Duodenal mucosa (tissue), 2 donors: ENCODE measurements at regions not wholly inside any gene's neighbourhood (a gene's known extent, or its start where the extent isn't known, plus 50 kb on each side); places are given as distances from the start of the nearest gene placed in this dataset.
A peak's percentile ranks its signal among the peaks of the same experiment; 100 is the strongest.

Source experiments
- H3K27ac ChIP-seq: one replicate; pipeline ENCODE4 v1.7.0; 2013; ENCODE audit warnings: low read depth, low read length
- H3K27me3 ChIP-seq, 2 donors: one replicate each; pipeline ENCODE4 v1.7.0; 2013; ENCODE audit warnings: low read length in 2 of 2, control low read depth in 1 of 2; ENCODE audit not compliant: insufficient read depth in 2 of 2, control insufficient read depth in 1 of 2
- H3K36me3 ChIP-seq, 2 donors: one replicate each; pipeline ENCODE4 v1.7.0; 2013; ENCODE audit warnings: low read length in 2 of 2, control low read depth in 1 of 2; ENCODE audit not compliant: insufficient read depth in 2 of 2, control insufficient read depth in 1 of 2
- H3K4me1 ChIP-seq, 2 donors: one replicate each; pipeline ENCODE4 v1.7.0; 2013; ENCODE audit warnings: low read length in 2 of 2, control low read depth in 1 of 2; ENCODE audit not compliant: insufficient read depth in 2 of 2, control insufficient read depth in 1 of 2
- H3K4me3 ChIP-seq, 2 donors: one replicate each; pipeline ENCODE4 v1.7.0; 2013; ENCODE audit warnings: low read length in 2 of 2, low read depth in 1 of 2
- H3K9ac ChIP-seq, 2 donors: one replicate each; pipeline ENCODE4 v1.7.0; 2013; ENCODE audit warnings: low read length in 2 of 2, low read depth in 1 of 2
- H3K9me3 ChIP-seq, 2 donors: one replicate each; pipeline ENCODE4 v1.7.0; 2013; ENCODE audit warnings: low read length in 2 of 2, control low read depth in 1 of 2; ENCODE audit not compliant: control insufficient read depth in 1 of 2

- H3K4me1 ChIP-seq: no peaks in the 10 kb centered on the region
- no peaks in the 10 kb centered on the region for H3K36me3 ChIP-seq
- H3K9me3 ChIP-seq: peaks cover 0 to 4% of the 10 kb centered on the region in 2 donors
- no peak overlapping the region for H3K9ac ChIP-seq
- H3K27ac ChIP-seq: no peak overlapping the region
- no peaks in the 10 kb centered on the region for H3K27me3 ChIP-seq
- H3K4me3 ChIP-seq: no peak overlapping the region
Observed at GRCh38 chr5:168056499-168057182, 234.8 kb upstream of the WWC1 start.

DNA sequence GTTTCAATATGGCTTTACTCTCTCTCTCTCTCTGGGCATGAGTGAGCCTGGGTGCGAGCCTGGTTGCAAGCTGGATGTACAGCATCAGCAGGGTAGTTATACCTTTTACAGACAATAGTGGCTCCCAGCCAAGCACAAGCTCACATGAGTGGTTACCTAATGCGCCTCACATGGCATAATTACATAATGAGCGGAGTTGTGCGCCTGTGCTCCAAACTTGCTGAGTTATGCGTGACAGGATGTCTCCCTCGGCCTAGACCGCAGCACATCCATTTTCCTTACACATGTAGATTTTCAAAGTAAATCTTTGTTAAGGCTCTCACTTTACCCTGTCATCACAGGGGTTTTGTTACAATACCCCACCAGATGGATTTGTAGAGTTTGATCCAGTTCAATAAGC lies 233.5 kb upstream of the WWC1 start:
- H3K9ac ChIP-seq: no peak overlapping the region
- H3K9me3 ChIP-seq: peaks cover 0 to 4% of the 10 kb centered on the region in 2 donors
- H3K4me1 ChIP-seq: no peaks in the 10 kb centered on the region
- H3K36me3 ChIP-seq: no peaks in the 10 kb centered on the region
- H3K27me3 ChIP-seq: no peaks in the 10 kb centered on the region
- no peak overlapping the region for H3K4me3 ChIP-seq
- no peak overlapping the region for H3K27ac ChIP-seq

- Histone ChIP-seq H3K27me3 (no peaks in the 10 kb centered on the region), H3K4me3 (no peak overlapping the region), H3K9me3 (peaks cover 0 to 4% of the 10 kb centered on the region in 2 donors), H3K27ac (no peak overlapping the region), H3K9ac (no peak overlapping the region), H3K4me1 (no peaks in the 10 kb centered on the region), H3K36me3 (no peaks in the 10 kb centered on the region)
Observed at GRCh38 chr5:168059131-168059530, 232.3 kb upstream of the WWC1 start.

- Histone ChIP-seq H3K4me1 (no peaks in the 10 kb centered on the region), H3K27me3 (peaks cover 3% of the 10 kb centered on the region in 2 donors)
Observed at GRCh38 chr5:168062239-168062638, 229.2 kb upstream of the WWC1 start.

DNA sequence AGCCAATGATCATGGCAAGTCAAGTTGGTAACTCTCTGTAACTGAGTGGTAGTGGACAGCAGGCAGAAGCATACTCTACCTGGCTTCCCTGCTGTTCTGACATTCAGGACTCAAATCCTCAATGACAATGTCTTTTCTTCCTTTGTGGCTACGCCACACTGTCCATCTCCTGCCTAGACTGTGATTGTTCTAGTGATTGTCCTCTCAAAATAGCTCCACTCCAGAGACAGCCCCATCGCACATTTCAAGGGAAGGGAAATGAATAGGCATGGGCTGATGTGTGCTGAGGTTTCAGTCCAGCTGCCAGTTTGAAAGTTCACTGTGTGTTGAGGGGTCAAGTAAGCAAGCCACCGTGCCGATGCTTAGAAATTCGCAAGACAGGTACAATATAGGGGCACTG lies 227.0 kb upstream of the WWC1 start:
- Histone ChIP-seq H3K36me3 (no peaks in the 10 kb centered on the region), H3K27ac (no peak overlapping the region), H3K4me3 (peak overlapping the region in 1 of 2 donors; percentile 6), H3K27me3 (peaks cover 3 to 7% of the 10 kb centered on the region in 2 donors), H3K4me1 (no peaks in the 10 kb centered on the region), H3K9ac (no peak overlapping the region), H3K9me3 (no peaks in the 10 kb centered on the region)

More at GRCh38 chr5:168062239-168062638, 229.2 kb upstream of the WWC1 start:
- Histone ChIP-seq H3K4me3 (no peak overlapping the region), H3K36me3 (no peaks in the 10 kb centered on the region), H3K27ac (no peak overlapping the region), H3K9me3 (peaks cover 0 to 4% of the 10 kb centered on the region in 2 donors), H3K9ac (no peak overlapping the region)

DNA sequence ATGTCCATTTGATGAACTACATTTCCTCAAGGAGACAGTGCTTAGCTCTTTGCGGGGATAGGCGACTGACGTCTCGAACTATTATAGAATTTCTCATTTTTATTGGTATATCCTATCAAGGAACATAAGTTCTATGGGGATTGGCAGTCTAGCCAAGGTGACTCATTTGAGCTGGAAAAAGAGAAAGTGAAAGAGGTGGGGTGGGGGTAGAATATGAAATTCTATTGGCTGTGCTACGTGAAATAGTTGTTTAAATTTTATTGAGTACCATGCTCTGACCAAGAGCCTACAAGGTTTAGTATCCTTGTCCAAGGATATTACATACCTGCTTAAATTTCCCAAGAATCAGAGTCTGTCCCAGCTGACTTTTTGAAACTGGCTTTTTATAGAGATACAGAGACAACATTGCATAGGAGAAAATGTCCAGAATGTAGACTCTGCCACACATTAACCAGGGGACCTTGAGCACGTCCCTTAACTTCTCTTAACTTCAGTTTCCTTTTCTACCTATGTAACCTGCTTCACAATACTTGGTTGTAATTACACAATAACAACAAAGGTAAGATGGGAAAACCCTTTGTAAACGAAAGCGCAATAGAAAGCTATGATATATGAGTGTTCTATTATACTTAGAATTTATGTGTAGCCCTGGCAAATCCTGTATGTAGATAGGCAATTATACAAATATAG lies 226.4 kb upstream of the WWC1 start:
- H3K36me3 ChIP-seq: no peaks in the 10 kb centered on the region
- no peak overlapping the region for H3K27ac ChIP-seq
- H3K27me3 ChIP-seq: peaks cover 3 to 7% of the 10 kb centered on the region in 2 donors
- peak overlapping the region in 1 of 2 donors; percentile 6 for H3K4me3 ChIP-seq
- H3K9ac ChIP-seq: no peak overlapping the region
- no peaks in the 10 kb centered on the region for H3K4me1 ChIP-seq
- no peaks in the 10 kb centered on the region for H3K9me3 ChIP-seq

GRCh38 chr5:168066536-168067208 lies 224.8 kb upstream of the WWC1 start:
- no peaks in the 10 kb centered on the region for H3K9me3 ChIP-seq
- no peaks in the 10 kb centered on the region for H3K36me3 ChIP-seq
- H3K27ac ChIP-seq: no peak overlapping the region
- H3K27me3 ChIP-seq: peaks cover 3 to 7% of the 10 kb centered on the region in 2 donors
- no peak overlapping the region for H3K9ac ChIP-seq
- H3K4me1 ChIP-seq: no peaks in the 10 kb centered on the region
- no peak overlapping the region for H3K4me3 ChIP-seq

DNA sequence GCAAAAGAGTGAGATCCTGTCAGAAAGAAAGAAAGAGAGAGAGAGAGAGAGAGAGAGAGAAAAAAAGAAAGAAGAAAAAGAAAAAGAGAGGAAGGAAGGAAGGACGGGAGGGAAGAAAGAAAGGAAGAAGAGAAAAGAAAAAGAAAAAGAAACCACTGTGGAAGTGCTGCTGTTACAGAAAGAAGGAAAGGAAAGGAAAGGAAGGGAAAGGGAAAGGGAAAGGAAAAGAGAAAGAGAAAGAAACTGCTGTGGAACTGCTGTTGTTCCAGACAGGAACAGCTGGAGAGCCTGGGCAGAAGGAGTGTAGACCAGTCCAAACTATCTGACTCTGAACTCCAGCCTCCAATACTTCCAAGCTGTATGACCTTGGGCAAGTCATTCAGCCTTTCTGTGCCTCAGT lies 220.7 kb upstream of the WWC1 start:
- no peaks in the 10 kb centered on the region for H3K9me3 ChIP-seq
- no peak overlapping the region for H3K9ac ChIP-seq
- H3K27ac ChIP-seq: no peak overlapping the region
- no peak overlapping the region for H3K4me3 ChIP-seq
- no peaks in the 10 kb centered on the region for H3K4me1 ChIP-seq
- no peaks in the 10 kb centered on the region for H3K36me3 ChIP-seq
- H3K27me3 ChIP-seq: peaks cover 3 to 7% of the 10 kb centered on the region in 2 donors

DNA sequence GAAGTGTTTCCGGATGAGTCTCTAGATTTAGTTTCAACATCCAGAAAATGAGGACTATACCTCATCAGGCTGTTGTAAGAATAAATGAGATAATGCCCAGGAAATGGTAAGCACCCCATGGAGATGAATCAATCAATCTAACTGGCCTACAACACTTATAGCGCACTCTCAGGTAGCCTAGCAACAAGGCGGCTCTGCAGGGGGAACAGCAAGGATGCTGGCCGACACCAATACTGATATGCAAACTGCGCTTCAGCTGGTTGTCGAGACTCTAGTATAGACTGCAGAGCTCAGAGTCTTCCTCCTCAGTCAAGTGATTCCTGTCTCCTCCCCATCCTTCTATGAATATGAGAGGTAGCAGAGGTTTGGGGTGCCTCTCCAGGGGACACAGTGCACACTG lies 218.8 kb upstream of the WWC1 start:
- Histone ChIP-seq H3K4me3 (no peak overlapping the region), H3K9ac (no peak overlapping the region), H3K9me3 (no peaks in the 10 kb centered on the region), H3K27ac (no peak overlapping the region), H3K27me3 (peaks cover 0 to 4% of the 10 kb centered on the region in 2 donors), H3K36me3 (no peaks in the 10 kb centered on the region), H3K4me1 (no peaks in the 10 kb centered on the region)

DNA sequence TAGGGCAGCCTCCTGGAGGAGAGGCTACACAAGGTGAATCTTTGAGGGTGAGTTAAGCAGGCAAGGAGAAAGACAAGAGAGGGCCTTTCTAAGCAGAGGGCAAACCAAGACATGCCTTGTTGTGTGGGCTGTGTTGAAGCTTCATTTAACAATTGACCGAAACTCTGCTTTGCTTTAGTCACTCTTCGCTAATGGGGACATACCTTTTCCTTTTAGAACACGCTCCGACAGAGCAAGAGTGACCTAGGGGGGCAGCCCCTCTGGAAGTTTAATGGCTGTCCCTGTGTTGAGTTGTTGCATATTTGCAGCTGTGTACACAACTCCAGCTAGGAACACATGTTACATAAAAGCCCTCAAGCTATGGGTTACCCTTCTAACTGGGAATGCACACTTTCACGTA lies 218.1 kb upstream of the WWC1 start:
- Histone ChIP-seq H3K27me3 (no peaks in the 10 kb centered on the region), H3K9ac (no peak overlapping the region), H3K4me1 (no peaks in the 10 kb centered on the region), H3K9me3 (no peaks in the 10 kb centered on the region), H3K4me3 (no peak overlapping the region), H3K27ac (no peak overlapping the region), H3K36me3 (no peaks in the 10 kb centered on the region)
